Neural cell (in vitro differentiated cells): ENCODE measurements at regions not wholly inside any gene's neighbourhood (a gene's known extent, or its start where the extent isn't known, plus 50 kb on each side); places are given as distances from the start of the nearest gene placed in this dataset.

Source experiments
- CTCF ChIP-seq: fragments of 450-650 bp; IDR thresholded peaks from 2 replicates; pipeline ENCODE4 v1.5.1; 2014; ENCODE audit warnings: antibody characterized with exemption, mild to moderate bottlenecking, moderate library complexity; ENCODE audit not compliant: poor library complexity, severe bottlenecking
- EZH2 ChIP-seq: fragments of 200-600, 300-800 bp; shearing (Covaris generic), sonication (generic); IDR thresholded peaks from 2 replicates; pipeline ENCODE4 v1.6.1; 2014; ENCODE audit warnings: antibody characterized with exemption, low read length, borderline replicate concordance, mild to moderate bottlenecking; ENCODE audit not compliant: insufficient read depth, poor library complexity, severe bottlenecking
- RAD21 ChIP-seq: fragments of 450-650 bp; conservative IDR thresholded peaks from 2 replicates; pipeline ENCODE4 v1.6.1; 2014; ENCODE audit warnings: antibody characterized with exemption, mild to moderate bottlenecking, moderate library complexity

GRCh38 chr4:135177321-135177720 is 975.7 kb upstream of the PABPC4L start:
- TF ChIP-seq CTCF (no peak), RAD21 (no peak), EZH2 (no peak)
